Erythroblast (primary cell): ENCODE measurements at regions not wholly inside any gene's neighbourhood (a gene's known extent, or its start where the extent isn't known, plus 50 kb on each side); places are given as distances from the start of the nearest gene placed in this dataset.

Experiments
- GATA1 ChIP-seq: IDR thresholded peaks from 2 replicates; pipeline ENCODE4 v1.6.1; 2011; ENCODE audit warnings: low read depth, mild to moderate bottlenecking, control low read depth, low read length, moderate library complexity
- POLR2A ChIP-seq: IDR thresholded peaks from 2 replicates; pipeline ENCODE4 v1.6.1; 2011; ENCODE audit warnings: mild to moderate bottlenecking, low read length

DNA sequence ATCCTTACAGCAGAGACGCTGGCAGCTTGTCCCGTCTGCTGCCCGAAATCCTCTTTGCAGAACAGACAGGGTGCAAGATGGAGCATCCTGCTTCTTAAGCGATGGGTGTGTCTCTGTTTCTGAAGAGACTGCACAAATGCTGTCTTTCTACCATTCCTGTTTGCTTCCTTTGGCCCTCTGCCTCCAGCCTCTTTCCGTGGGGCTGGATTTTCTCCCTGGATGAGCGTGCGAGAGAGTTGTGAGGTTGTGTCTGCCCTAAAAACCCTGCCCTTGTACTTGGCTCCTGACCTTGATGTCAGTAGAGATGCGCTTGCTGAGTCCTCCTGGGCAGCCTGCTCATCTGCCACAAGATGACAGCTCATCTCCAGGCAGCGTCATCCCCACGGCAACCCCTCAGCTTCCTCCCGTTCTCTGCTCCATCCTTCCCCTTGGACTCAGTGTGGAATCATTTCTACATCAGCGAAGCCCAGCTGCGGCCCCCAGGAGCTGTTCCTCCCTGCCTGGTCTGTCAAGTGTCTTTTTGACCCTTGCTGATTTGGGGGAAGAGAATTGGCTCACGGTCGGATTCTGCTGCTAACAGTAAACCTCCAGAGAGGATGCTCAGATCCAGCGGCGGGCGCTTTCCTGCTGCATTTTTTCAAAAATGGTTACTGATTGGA lies 246.2 kb downstream of the ASMT start:
- TF ChIP-seq POLR2A: no peak
- TF ChIP-seq GATA1: no peak
